OCI-LY7 (cell line): ENCODE measurements at regions not wholly inside any gene's neighbourhood (a gene's known extent, or its start where the extent isn't known, plus 50 kb on each side); places are given as distances from the start of the nearest gene placed in this dataset.

ENCODE experiments used
- BruUV-seq: library from RNA; stranded (reverse); fragments of 400-500 nt; replicated peaks from 2 replicates; lab custom pipeline; 2021; lab: Mats Ljungman, UMichigan
- CTCF ChIA-PET: fragments of 300-600 bp; sonication (Branson Sonifier 250); formaldehyde crosslinking; loops from one replicate; lab custom pipeline; 2022; ENCODE audit warnings: antibody characterized with exemption; ENCODE audit not compliant: unreplicated experiment; lab: Charles Lee
- POLR2A ChIA-PET: fragments of 300-600 bp; sonication (Branson Sonifier 250); formaldehyde crosslinking; loops from one replicate; lab custom pipeline; 2022; ENCODE audit warnings: antibody characterized with exemption; lab: Charles Lee
- DNase-seq: peaks from one replicate; pipeline ENCODE4 v3.0.0-alpha.2; 2015; ENCODE audit warnings: low spot score
- H2AFZ ChIP-seq: fragments of 200-600 bp; sonication (generic), shearing (Covaris generic); 2 replicates; pipeline ENCODE4 v1.6.1; 2014; ENCODE audit warnings: mild to moderate bottlenecking, antibody characterized with exemption, low read length, moderate library complexity
- H3K27ac ChIP-seq: fragments of 200-600 bp; sonication (generic); 2 replicates; pipeline ENCODE4 v1.5.1; 2014; ENCODE audit warnings: mixed run types, low read depth, mild to moderate bottlenecking, moderate library complexity, low read length, inconsistent platforms; ENCODE audit not compliant: poor library complexity, severe bottlenecking
- H3K36me3 ChIP-seq: fragments of 200-600 bp; sonication (generic); 2 replicates; pipeline ENCODE4 v1.6.1; 2014; ENCODE audit warnings: mild to moderate bottlenecking, antibody characterized with exemption, low read length, moderate library complexity, mixed read lengths; ENCODE audit not compliant: insufficient read depth
- H3K4me1 ChIP-seq: fragments of 200-600 bp; sonication (generic); 2 replicates; pipeline ENCODE4 v1.5.1; 2014; ENCODE audit warnings: mild to moderate bottlenecking, low read length; ENCODE audit not compliant: insufficient read depth, poor library complexity, severe bottlenecking
- H3K4me2 ChIP-seq: fragments of 200-600 bp; sonication (generic); 2 replicates; pipeline ENCODE4 v1.6.1; 2014; ENCODE audit warnings: mild to moderate bottlenecking, low read length
- H3K4me3 ChIP-seq: fragments of 200-600 bp; sonication (generic); 2 replicates; pipeline ENCODE4 v1.5.1; 2014; ENCODE audit warnings: mild to moderate bottlenecking, low read depth, low read length; ENCODE audit not compliant: poor library complexity, severe bottlenecking
- H3K79me2 ChIP-seq: fragments of 200-600 bp; sonication (generic); 2 replicates; pipeline ENCODE4 v1.6.1; 2016; ENCODE audit warnings: low read depth, mild to moderate bottlenecking, low read length, moderate library complexity, mixed read lengths; ENCODE audit not compliant: insufficient read depth
- H3K9me2 ChIP-seq: fragments of 200-600 bp; sonication (generic); 2 replicates; pipeline ENCODE4 v1.6.1; 2016; ENCODE audit warnings: mild to moderate bottlenecking, low read length, mixed read lengths; ENCODE audit not compliant: insufficient read depth
- H3K9me3 ChIP-seq: fragments of 200-600 bp; sonication (generic); 2 replicates; pipeline ENCODE4 v1.6.1; 2014; ENCODE audit warnings: mild to moderate bottlenecking, mixed run types, low read length, mixed read lengths
- H4K20me1 ChIP-seq: fragments of 200-600 bp; sonication (generic); 2 replicates; pipeline ENCODE4 v1.6.1; 2014; ENCODE audit warnings: mild to moderate bottlenecking, antibody characterized with exemption, low read length, moderate library complexity, mixed read lengths; ENCODE audit not compliant: insufficient read depth
- CTCF ChIP-seq: fragments of 200-600 bp; sonication (generic); conservative IDR thresholded peaks from 2 replicates; pipeline ENCODE4 v1.5.1; 2014; ENCODE audit warnings: mild to moderate bottlenecking, antibody characterized with exemption, low read length, moderate library complexity, mixed read lengths
- EZH2phosphoT487 ChIP-seq: fragments of 200-600 bp; sonication (generic); IDR thresholded peaks from 2 replicates; pipeline ENCODE4 v1.6.1; 2018; ENCODE audit warnings: low read depth, borderline replicate concordance, mild to moderate bottlenecking, mixed run types, antibody characterized with exemption, low read length, moderate library complexity, mixed read lengths
- intact Hi-C: fragments of 100-400 bp; cut with micrococcal nuclease; formaldehyde crosslinking; loops from one replicate; pipeline ENCODE4 v1.10.0; 2022; ENCODE audit not compliant: unreplicated experiment

- Histone ChIP-seq H3K4me1 (no peaks in the 10 kb centered on the region), H4K20me1 (no peaks in the 10 kb centered on the region), H3K36me3 (no peaks in the 10 kb centered on the region), H3K4me2 (no peak overlapping the region), H3K9me2 (no peaks in the 10 kb centered on the region), H3K27ac (no peak overlapping the region), H3K79me2 (no peaks in the 10 kb centered on the region), H3K4me3 (no peak overlapping the region), H3K9me3 (no peaks in the 10 kb centered on the region), H2AFZ (no peak overlapping the region)
- POLR2A ChIA-PET, result interaction anchor here (0.5 kb wide), 1 partner anchor 146 kb away, joined by 3 read pairs; no protein-coding TSS in a partner anchor
- BruUV-seq, result no TSS peak
- CTCF ChIA-PET, result no interaction called here
- DNase-seq, result no peak
- TF ChIP-seq EZH2phosphoT487 (no peak), CTCF (no peak)
- intact Hi-C loops, result no loop called here
Measured at GRCh38 chr15:59845942-59846499, 156.9 kb upstream of the BNIP2 start.

GRCh38 chr15:59843609-59844008, 154.5 kb upstream of the BNIP2 start:
- DNase-seq, result no peak

More at GRCh38 chr15:59843609-59844008, 154.5 kb upstream of the BNIP2 start:
- Histone ChIP-seq H3K4me1 (no peaks in the 10 kb centered on the region), H3K27ac (no peak overlapping the region), H2AFZ (no peak overlapping the region), H4K20me1 (no peaks in the 10 kb centered on the region), H3K36me3 (no peaks in the 10 kb centered on the region), H3K9me3 (no peaks in the 10 kb centered on the region), H3K9me2 (no peaks in the 10 kb centered on the region), H3K4me3 (no peak overlapping the region), H3K4me2 (no peak overlapping the region), H3K79me2 (no peaks in the 10 kb centered on the region)
- no TSS peak for BruUV-seq
- CTCF ChIA-PET, result interaction anchor here (1.1 kb wide), 1 partner anchor 284 kb away, joined by 5 read pairs; no protein-coding TSS in a partner anchor
- intact Hi-C loops, result no loop called here
- no peak for TF ChIP-seq CTCF
- TF ChIP-seq EZH2phosphoT487, result no peak
- POLR2A ChIA-PET, result no interaction called here
